Keratinocyte (primary cell): ENCODE measurements at regions not wholly inside any gene's neighbourhood (a gene's known extent, or its start where the extent isn't known, plus 50 kb on each side); places are given as distances from the start of the nearest gene placed in this dataset.

Experiments used
- DNase-seq: peaks from one replicate; pipeline ENCODE4 v3.0.0-alpha.2; 2011; ENCODE audit warnings: low read depth, missing footprints, low spot score
- FAIRE-seq: peaks from 2 replicates; lab custom pipeline; 2011; peaks lifted over from hg19 to GRCh38; lab: Jason Lieb, UNC
- H2AFZ ChIP-seq: 2 replicates; pipeline ENCODE4 v1.6.0; 2012; ENCODE audit warnings: low read length, control low read depth, inconsistent platforms; ENCODE audit not compliant: control insufficient read depth
- H3K27ac ChIP-seq: 2 replicates; pipeline ENCODE4 v1.5.1; 2011; ENCODE audit warnings: low read length; ENCODE audit not compliant: control insufficient read depth, insufficient read depth
- H3K27me3 ChIP-seq: 3 replicates; pipeline ENCODE4 v1.6.0; 2011; ENCODE audit warnings: low read length; ENCODE audit not compliant: control insufficient read depth, insufficient read depth; ENCODE audit errors: extremely low read depth
- H3K36me3 ChIP-seq, 2 experiments: 2 replicates in 1 of 2; 3 replicates in 1 of 2; pipeline ENCODE4 v1.5.1; 2011; ENCODE audit warnings: low read length in 2 of 2, mild to moderate bottlenecking in 1 of 2; ENCODE audit not compliant: control insufficient read depth in 2 of 2, insufficient read depth in 2 of 2; ENCODE audit errors: extremely low read depth in 1 of 2
- H3K4me1 ChIP-seq: 3 replicates; pipeline ENCODE4 v1.5.1; 2011; ENCODE audit warnings: low read length; ENCODE audit not compliant: control insufficient read depth, insufficient read depth; ENCODE audit errors: extremely low read depth
- H3K4me2 ChIP-seq: 3 replicates; pipeline ENCODE4 v1.6.0; 2011; ENCODE audit warnings: low read depth, low read length; ENCODE audit not compliant: control insufficient read depth, insufficient read depth; ENCODE audit errors: extremely low read depth
- H3K4me3 ChIP-seq, 3 experiments: fragments of 200-600 bp in 1 of 3; sonication (generic) in 1 of 3; 2 replicates in 2 of 3; 3 replicates in 1 of 3; pipeline ENCODE4 v1.5.1; 2011 to 2016; ENCODE audit warnings: low read length in 3 of 3, mild to moderate bottlenecking in 3 of 3, control low read depth in 2 of 3, inconsistent platforms in 1 of 3, low read depth in 1 of 3, mixed read lengths in 1 of 3, mixed run types in 1 of 3, moderate library complexity in 1 of 3; ENCODE audit not compliant: control insufficient read depth in 2 of 3, insufficient read depth in 2 of 3; ENCODE audit errors: extremely low read depth in 1 of 3
- H3K79me2 ChIP-seq: 2 replicates; pipeline ENCODE4 v1.6.0; 2012; ENCODE audit warnings: low read length; ENCODE audit not compliant: control insufficient read depth, insufficient read depth
- H3K9ac ChIP-seq: 3 replicates; pipeline ENCODE4 v1.6.0; 2011; ENCODE audit warnings: low read length; ENCODE audit not compliant: control insufficient read depth, insufficient read depth; ENCODE audit errors: extremely low read depth
- H3K9me1 ChIP-seq: 3 replicates; pipeline ENCODE4 v1.6.0; 2011; ENCODE audit warnings: low read length; ENCODE audit not compliant: control insufficient read depth, insufficient read depth; ENCODE audit errors: extremely low read depth
- H3K9me3 ChIP-seq: 2 replicates; pipeline ENCODE4 v1.5.1; 2012; ENCODE audit warnings: low read depth, low read length; ENCODE audit not compliant: control insufficient read depth
- H4K20me1 ChIP-seq: 3 replicates; pipeline ENCODE4 v1.6.0; 2011; ENCODE audit warnings: low read length; ENCODE audit not compliant: control insufficient read depth, insufficient read depth; ENCODE audit errors: extremely low read depth
- EZH2 ChIP-seq: IDR thresholded peaks from one replicate; pipeline ENCODE4 v1.6.1; 2012; ENCODE audit warnings: inconsistent platforms, mild to moderate bottlenecking, low read length, moderate library complexity
- dilution Hi-C: fragments of 300-500 bp; cut with MboI; formaldehyde crosslinking; loops from one replicate; pipeline ENCODE4 v1.7.0; 2020; ENCODE audit warnings: low sequenced_read_pairs; ENCODE audit not compliant: extremely low pct_ligation_motif_present
- TF ChIP-seq, protein P1 (sequence below), 3 experiments: IDR thresholded peaks in 1 of 3; conservative IDR thresholded peaks in 1 of 3; optimal IDR thresholded peaks in 1 of 3; 2 replicates in 2 of 3; 3 replicates in 1 of 3; pipeline versions ENCODE3 to v1.5.1; 2011; ENCODE audit warnings: low read length in 3 of 3, mild to moderate bottlenecking in 3 of 3, moderate library complexity in 2 of 3, control low read depth in 1 of 3, inconsistent platforms in 1 of 3; ENCODE audit not compliant: insufficient read depth in 2 of 3; ENCODE audit errors: extremely low read depth in 1 of 3

DNA sequence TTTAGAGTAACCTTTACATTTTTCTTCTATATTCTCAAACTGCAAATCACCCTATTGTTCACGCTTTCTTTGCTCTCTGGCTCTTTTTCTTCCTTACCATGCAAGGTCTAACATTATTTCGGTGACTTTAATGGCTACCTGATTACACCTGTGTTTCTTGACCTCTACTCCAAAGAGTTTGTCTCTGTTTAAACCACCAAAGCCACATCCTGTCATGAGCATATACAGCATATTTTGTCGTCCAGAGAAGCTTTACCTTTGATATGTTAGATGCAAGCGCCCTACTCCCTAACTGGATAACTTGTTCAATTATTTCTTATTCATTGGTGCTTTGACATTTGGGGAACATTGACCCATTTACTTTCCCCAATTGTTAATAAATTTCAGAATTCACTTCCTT is 565.1 kb upstream of the GCFC2 start:
- no peak for DNase-seq
- TF ChIP-seq, protein P1, sequence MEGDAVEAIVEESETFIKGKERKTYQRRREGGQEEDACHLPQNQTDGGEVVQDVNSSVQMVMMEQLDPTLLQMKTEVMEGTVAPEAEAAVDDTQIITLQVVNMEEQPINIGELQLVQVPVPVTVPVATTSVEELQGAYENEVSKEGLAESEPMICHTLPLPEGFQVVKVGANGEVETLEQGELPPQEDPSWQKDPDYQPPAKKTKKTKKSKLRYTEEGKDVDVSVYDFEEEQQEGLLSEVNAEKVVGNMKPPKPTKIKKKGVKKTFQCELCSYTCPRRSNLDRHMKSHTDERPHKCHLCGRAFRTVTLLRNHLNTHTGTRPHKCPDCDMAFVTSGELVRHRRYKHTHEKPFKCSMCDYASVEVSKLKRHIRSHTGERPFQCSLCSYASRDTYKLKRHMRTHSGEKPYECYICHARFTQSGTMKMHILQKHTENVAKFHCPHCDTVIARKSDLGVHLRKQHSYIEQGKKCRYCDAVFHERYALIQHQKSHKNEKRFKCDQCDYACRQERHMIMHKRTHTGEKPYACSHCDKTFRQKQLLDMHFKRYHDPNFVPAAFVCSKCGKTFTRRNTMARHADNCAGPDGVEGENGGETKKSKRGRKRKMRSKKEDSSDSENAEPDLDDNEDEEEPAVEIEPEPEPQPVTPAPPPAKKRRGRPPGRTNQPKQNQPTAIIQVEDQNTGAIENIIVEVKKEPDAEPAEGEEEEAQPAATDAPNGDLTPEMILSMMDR (optimal IDR thresholded peaks at IDR 0.05 in 1 of 3, IDR thresholded peaks at IDR 0.05 in 1 of 3, conservative IDR thresholded peaks at IDR 0.05 in 1 of 3; ENCODE audit: extremely low read depth in 1 of 3, insufficient read depth in 2 of 3, low read length in 3 of 3), result no peak
- TF ChIP-seq EZH2, result no peak
- H3K9me3 ChIP-seq, result no peaks in the 10 kb centered on the region
- H3K9me1 ChIP-seq, result no peaks in the 10 kb centered on the region
- H3K9ac ChIP-seq, result no peak overlapping the region
- H3K4me1 ChIP-seq, result no peaks in the 10 kb centered on the region
- no peaks in the 10 kb centered on the region for H4K20me1 ChIP-seq
- no peaks in the 10 kb centered on the region for H3K36me3 ChIP-seq
- dilution Hi-C loops, result no loop called here
- no peak overlapping the region for H2AFZ ChIP-seq
- H3K27me3 ChIP-seq, result no peaks in the 10 kb centered on the region
- no peaks in the 10 kb centered on the region for H3K79me2 ChIP-seq
- no peak for FAIRE-seq
- no peak overlapping the region for H3K27ac ChIP-seq
- H3K4me2 ChIP-seq, result no peak overlapping the region
- H3K4me3 ChIP-seq, result no peak overlapping the region

DNA sequence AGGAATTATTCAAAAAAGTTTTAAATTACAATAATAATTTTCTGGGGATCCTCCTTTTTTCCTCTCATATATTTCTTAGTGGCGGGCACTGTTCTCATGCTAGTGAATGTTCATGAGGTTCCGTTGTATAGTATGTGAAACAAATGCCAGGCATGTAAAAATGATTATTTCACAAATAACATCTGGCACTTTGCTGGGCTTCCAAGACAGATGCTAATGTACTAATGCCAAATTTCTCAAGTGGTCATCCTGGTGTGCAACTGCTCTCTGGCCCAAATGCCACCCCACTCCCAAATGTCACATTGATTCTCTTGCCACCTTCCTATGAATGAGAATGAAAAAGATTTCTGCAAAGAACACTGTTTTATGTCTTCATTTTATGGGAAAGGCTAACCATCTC is 564.0 kb upstream of the GCFC2 start:
- no peaks in the 10 kb centered on the region for H4K20me1 ChIP-seq
- H3K9me3 ChIP-seq, result no peaks in the 10 kb centered on the region
- no peaks in the 10 kb centered on the region for H3K4me1 ChIP-seq
- no peak for DNase-seq
- no peak overlapping the region for H3K27ac ChIP-seq
- no peak overlapping the region for H3K4me3 ChIP-seq
- no peaks in the 10 kb centered on the region for H3K9me1 ChIP-seq
- H3K4me2 ChIP-seq, result no peak overlapping the region
- H2AFZ ChIP-seq, result no peak overlapping the region
- no peak overlapping the region for H3K9ac ChIP-seq
- TF ChIP-seq EZH2, result no peak
- TF ChIP-seq, protein P1 (optimal IDR thresholded peaks at IDR 0.05 in 1 of 3, IDR thresholded peaks at IDR 0.05 in 1 of 3, conservative IDR thresholded peaks at IDR 0.05 in 1 of 3; ENCODE audit: extremely low read depth in 1 of 3, insufficient read depth in 2 of 3, low read length in 3 of 3), result no peak
- H3K79me2 ChIP-seq, result no peaks in the 10 kb centered on the region
- dilution Hi-C loops, result no loop called here
- H3K36me3 ChIP-seq, result no peaks in the 10 kb centered on the region
- no peak for FAIRE-seq
- H3K27me3 ChIP-seq, result no peaks in the 10 kb centered on the region
